Esophagus squamous epithelium (tissue), 4 donors: ENCODE measurements at regions not wholly inside any gene's neighbourhood (a gene's known extent, or its start where the extent isn't known, plus 50 kb on each side); places are given as distances from the start of the nearest gene placed in this dataset.

ENCODE experiments used
- POLR2A ChIP-seq, 4 donors: fragments of 450-650 bp; IDR thresholded peaks; one replicate each; pipeline ENCODE4 v1.6.1; 2017; ENCODE audit warnings: antibody characterized with exemption in 4 of 4, mild to moderate bottlenecking in 4 of 4, moderate library complexity in 3 of 4
- TF ChIP-seq, protein P1 (sequence below), 6 experiments: fragments of 450-650 bp in 4 of 6; fragments of 200-600 bp in 2 of 6; sonication (generic) in 2 of 6; IDR thresholded peaks; one replicate each; pipeline ENCODE4 v1.5.1; 2016 to 2019; ENCODE audit warnings: antibody characterized with exemption in 6 of 6, mild to moderate bottlenecking in 4 of 6, moderate library complexity in 4 of 6

DNA sequence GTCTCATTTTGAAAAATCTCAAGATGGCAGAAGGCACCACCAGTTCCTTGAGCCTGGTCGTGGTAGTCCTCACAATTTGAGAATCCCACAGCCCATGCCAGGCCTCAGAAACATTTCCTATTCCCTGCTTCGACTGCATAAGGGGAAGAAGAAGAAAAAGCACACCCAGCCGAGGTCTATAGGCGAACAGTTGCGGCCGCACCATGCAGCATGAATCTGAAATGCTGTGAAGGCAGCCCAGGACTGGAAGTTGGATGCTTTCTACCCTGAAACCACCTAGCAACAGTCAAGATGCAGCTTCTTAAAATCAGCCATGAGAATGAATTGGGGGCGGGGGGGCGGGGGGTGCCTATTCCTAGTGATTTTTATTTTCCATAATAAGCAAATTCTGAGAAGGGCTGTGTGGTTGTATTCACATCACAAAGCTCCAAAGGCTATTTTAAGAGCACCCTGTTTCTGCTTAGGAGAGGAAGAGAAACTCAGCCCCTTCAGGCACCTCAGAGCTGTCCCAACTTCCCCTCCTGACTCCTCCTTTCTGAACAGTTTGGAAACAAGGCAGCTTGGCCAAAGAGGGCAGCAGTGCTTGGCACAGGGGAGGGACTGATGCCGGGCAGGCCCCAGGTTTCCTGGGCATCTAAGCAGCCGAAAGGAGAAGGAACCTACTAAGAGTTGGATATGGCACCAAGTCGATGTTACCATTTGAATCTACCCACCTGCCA, 172.5 kb upstream of the FOXN3 start:
- TF ChIP-seq, protein P1, sequence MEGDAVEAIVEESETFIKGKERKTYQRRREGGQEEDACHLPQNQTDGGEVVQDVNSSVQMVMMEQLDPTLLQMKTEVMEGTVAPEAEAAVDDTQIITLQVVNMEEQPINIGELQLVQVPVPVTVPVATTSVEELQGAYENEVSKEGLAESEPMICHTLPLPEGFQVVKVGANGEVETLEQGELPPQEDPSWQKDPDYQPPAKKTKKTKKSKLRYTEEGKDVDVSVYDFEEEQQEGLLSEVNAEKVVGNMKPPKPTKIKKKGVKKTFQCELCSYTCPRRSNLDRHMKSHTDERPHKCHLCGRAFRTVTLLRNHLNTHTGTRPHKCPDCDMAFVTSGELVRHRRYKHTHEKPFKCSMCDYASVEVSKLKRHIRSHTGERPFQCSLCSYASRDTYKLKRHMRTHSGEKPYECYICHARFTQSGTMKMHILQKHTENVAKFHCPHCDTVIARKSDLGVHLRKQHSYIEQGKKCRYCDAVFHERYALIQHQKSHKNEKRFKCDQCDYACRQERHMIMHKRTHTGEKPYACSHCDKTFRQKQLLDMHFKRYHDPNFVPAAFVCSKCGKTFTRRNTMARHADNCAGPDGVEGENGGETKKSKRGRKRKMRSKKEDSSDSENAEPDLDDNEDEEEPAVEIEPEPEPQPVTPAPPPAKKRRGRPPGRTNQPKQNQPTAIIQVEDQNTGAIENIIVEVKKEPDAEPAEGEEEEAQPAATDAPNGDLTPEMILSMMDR (IDR thresholded peaks at IDR 0.05): no peak
- no peak for TF ChIP-seq POLR2A (IDR thresholded peaks at IDR 0.05)
